Trophoblast cell (in vitro differentiated cells and primary cell): ENCODE measurements at regions not wholly inside any gene's neighbourhood (a gene's known extent, or its start where the extent isn't known, plus 50 kb on each side); places are given as distances from the start of the nearest gene placed in this dataset.

ENCODE experiments used
- DNase-seq, 2 donors: peaks; one replicate each; pipeline ENCODE4 v3.0.0-alpha.2; 2016
- H2AFZ ChIP-seq: 2 replicates; pipeline ENCODE4 v1.6.1; 2013; ENCODE audit warnings: low read length, moderate library complexity, mild to moderate bottlenecking; ENCODE audit not compliant: insufficient read depth, poor library complexity
- H2AK5ac ChIP-seq: 2 replicates; pipeline ENCODE4 v1.6.1; 2013; ENCODE audit warnings: mild to moderate bottlenecking, low read length
- H2BK120ac ChIP-seq: 2 replicates; pipeline ENCODE4 v1.6.1; 2013; ENCODE audit warnings: low read length, mild to moderate bottlenecking, moderate library complexity; ENCODE audit not compliant: insufficient read depth, poor library complexity
- H2BK12ac ChIP-seq: 2 replicates; pipeline ENCODE4 v1.6.1; 2013; ENCODE audit warnings: mild to moderate bottlenecking, low read length, moderate library complexity
- H2BK5ac ChIP-seq: 2 replicates; pipeline ENCODE4 v1.6.1; 2013; ENCODE audit warnings: low read length, low read depth, moderate library complexity, mild to moderate bottlenecking; ENCODE audit not compliant: poor library complexity
- H3K14ac ChIP-seq: 2 replicates; pipeline ENCODE4 v1.6.1; 2013; ENCODE audit warnings: mild to moderate bottlenecking, low read length
- H3K18ac ChIP-seq: 2 replicates; pipeline ENCODE4 v1.6.1; 2013; ENCODE audit warnings: mild to moderate bottlenecking, low read length
- H3K23ac ChIP-seq: 2 replicates; pipeline ENCODE4 v1.6.1; 2013; ENCODE audit warnings: low read length
- H3K27ac ChIP-seq: 2 replicates; pipeline ENCODE4 v1.5.1; 2013; ENCODE audit warnings: low read depth, mild to moderate bottlenecking, inconsistent platforms, low read length, moderate library complexity
- H3K27me3 ChIP-seq: 2 replicates; pipeline ENCODE4 v1.6.1; 2013; ENCODE audit warnings: inconsistent platforms, mild to moderate bottlenecking, low read length, moderate library complexity; ENCODE audit not compliant: insufficient read depth
- H3K36me3 ChIP-seq, 2 experiments: 1 replicate in 1 of 2; 2 replicates in 1 of 2; pipeline ENCODE4 v1.6.1; 2013; ENCODE audit warnings: low read length in 2 of 2, mild to moderate bottlenecking in 2 of 2, moderate library complexity in 1 of 2; ENCODE audit not compliant: insufficient read depth in 2 of 2, control insufficient read depth in 1 of 2
- H3K4ac ChIP-seq: 2 replicates; pipeline ENCODE4 v1.6.1; 2013; ENCODE audit warnings: low read depth, mild to moderate bottlenecking, low read length, moderate library complexity
- H3K4me1 ChIP-seq, 2 experiments: 1 replicate in 1 of 2; 2 replicates in 1 of 2; pipeline ENCODE4 v1.6.1; 2013; ENCODE audit warnings: low read length in 2 of 2, mild to moderate bottlenecking in 2 of 2, moderate library complexity in 1 of 2; ENCODE audit not compliant: insufficient read depth in 2 of 2, control insufficient read depth in 1 of 2
- H3K4me2 ChIP-seq: 2 replicates; pipeline ENCODE4 v1.6.1; 2013; ENCODE audit warnings: inconsistent platforms, mild to moderate bottlenecking, low read length, moderate library complexity
- H3K4me3 ChIP-seq: 2 replicates; pipeline ENCODE4 v1.5.1; 2013; ENCODE audit warnings: mild to moderate bottlenecking, low read depth, low read length, inconsistent platforms
- H3K79me1 ChIP-seq: one replicate; pipeline ENCODE4 v1.6.1; 2013; ENCODE audit warnings: low read length
- H3K79me2 ChIP-seq: 2 replicates; pipeline ENCODE4 v1.6.1; 2013; ENCODE audit warnings: low read length, mild to moderate bottlenecking; ENCODE audit not compliant: control insufficient read depth, insufficient read depth, poor library complexity
- H3K9ac ChIP-seq: 2 replicates; pipeline ENCODE4 v1.6.1; 2013; ENCODE audit warnings: mild to moderate bottlenecking, low read length
- H3K9me3 ChIP-seq: 2 replicates; pipeline ENCODE4 v1.6.1; 2013; ENCODE audit warnings: low read depth, mild to moderate bottlenecking, control low read depth, inconsistent platforms, low read length; ENCODE audit not compliant: insufficient read depth
- H4K12ac ChIP-seq: 2 replicates; pipeline ENCODE4 v1.6.1; 2013; ENCODE audit warnings: low read depth, mild to moderate bottlenecking, low read length, moderate library complexity
- H4K8ac ChIP-seq: 2 replicates; pipeline ENCODE4 v1.6.1; 2013; ENCODE audit warnings: low read depth, mild to moderate bottlenecking, low read length, moderate library complexity
- H4K91ac ChIP-seq: one replicate; pipeline ENCODE4 v1.6.1; 2013; ENCODE audit warnings: low read depth, mild to moderate bottlenecking, low read length, moderate library complexity
- WGBS: extraction: QIAGEN DNeasy Blood & Tissue Kit; methylation state at CpG from one replicate; pipeline ENCODE4 v1.1.7; 2013; ENCODE audit warnings: missing lambda C conversion rate; ENCODE audit not compliant: insufficient read length, insufficient coverage; ENCODE audit errors: extremely low coverage; 5-methylcytosine and 5-hydroxymethylcytosine counted together

DNA sequence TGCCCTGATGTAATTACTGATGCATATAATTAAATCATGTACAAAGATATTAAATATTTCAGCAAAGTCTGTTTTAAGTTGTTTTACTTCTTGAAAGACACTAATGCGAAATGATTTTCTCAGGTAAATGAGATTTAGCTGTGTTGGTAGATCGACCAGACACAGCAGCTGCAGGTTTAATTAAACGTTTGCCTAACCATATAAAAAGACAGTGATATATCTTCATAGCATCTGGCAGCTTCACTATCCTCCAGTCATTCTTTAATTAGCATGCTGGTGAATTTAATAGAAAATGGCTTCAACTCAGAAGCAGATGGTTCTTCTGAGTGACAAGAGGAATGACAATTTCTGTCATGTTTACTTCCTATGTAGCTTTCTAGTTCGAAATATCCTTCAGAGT lies 69.3 kb downstream of the NHLRC3 start:
- Histone ChIP-seq H3K9ac (no peak overlapping the region), H3K4me3 (no peak overlapping the region), H3K4me1 (no peaks in the 10 kb centered on the region), H3K4me2 (no peak overlapping the region), H3K79me1 (no peaks in the 10 kb centered on the region), H2BK12ac (no peak overlapping the region), H4K91ac (no peak overlapping the region), H3K79me2 (no peaks in the 10 kb centered on the region), H2AK5ac (no peak overlapping the region), H2BK120ac (no peak overlapping the region), H3K4ac (no peak overlapping the region), H3K36me3 (no peaks in the 10 kb centered on the region), H2BK5ac (no peak overlapping the region), H4K12ac (no peak overlapping the region), H3K9me3 (no peaks in the 10 kb centered on the region), H3K14ac (no peak overlapping the region), H4K8ac (no peak overlapping the region), H3K18ac (no peak overlapping the region), H2AFZ (no peak overlapping the region), H3K23ac (no peak overlapping the region), H3K27ac (no peak overlapping the region), H3K27me3 (no peaks in the 10 kb centered on the region)
- no CpG with 5 or more reads among the region's 4 CpGs for WGBS
- DNase-seq, result no peak

DNA sequence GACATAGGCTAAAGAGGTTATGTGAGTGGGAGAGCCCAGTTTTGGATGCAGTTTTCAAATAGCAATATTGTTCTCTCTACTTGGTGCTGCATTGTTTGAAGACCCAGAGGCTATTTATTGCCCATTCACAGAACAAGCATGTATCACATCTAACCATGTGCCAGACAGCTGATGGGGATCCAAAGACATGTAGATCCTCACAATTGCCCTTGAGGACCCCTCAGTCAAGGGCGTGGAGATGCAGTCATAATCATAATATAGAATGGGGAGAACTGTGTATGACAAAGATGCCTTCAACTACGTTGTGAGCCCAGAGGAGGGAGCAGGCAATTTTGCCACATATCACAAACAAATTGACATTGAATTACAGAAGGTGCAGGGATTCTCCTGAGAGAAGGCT lies 70.5 kb downstream of the NHLRC3 start:
- Histone ChIP-seq H3K79me1 (no peaks in the 10 kb centered on the region), H3K4me3 (no peak overlapping the region), H3K18ac (no peak overlapping the region), H3K27ac (no peak overlapping the region), H2AK5ac (no peak overlapping the region), H4K91ac (no peak overlapping the region), H3K23ac (no peak overlapping the region), H3K36me3 (no peaks in the 10 kb centered on the region), H2BK12ac (no peak overlapping the region), H2AFZ (no peak overlapping the region), H4K8ac (no peak overlapping the region), H4K12ac (no peak overlapping the region), H3K4me1 (no peaks in the 10 kb centered on the region), H3K79me2 (no peaks in the 10 kb centered on the region), H3K14ac (no peak overlapping the region), H3K27me3 (no peaks in the 10 kb centered on the region), H3K9ac (no peak overlapping the region), H3K4ac (no peak overlapping the region), H3K9me3 (no peaks in the 10 kb centered on the region), H2BK5ac (no peak overlapping the region), H2BK120ac (no peak overlapping the region), H3K4me2 (no peak overlapping the region)
- DNase-seq, result no peak
- no CpG with 5 or more reads among the region's 2 CpGs for WGBS

DNA sequence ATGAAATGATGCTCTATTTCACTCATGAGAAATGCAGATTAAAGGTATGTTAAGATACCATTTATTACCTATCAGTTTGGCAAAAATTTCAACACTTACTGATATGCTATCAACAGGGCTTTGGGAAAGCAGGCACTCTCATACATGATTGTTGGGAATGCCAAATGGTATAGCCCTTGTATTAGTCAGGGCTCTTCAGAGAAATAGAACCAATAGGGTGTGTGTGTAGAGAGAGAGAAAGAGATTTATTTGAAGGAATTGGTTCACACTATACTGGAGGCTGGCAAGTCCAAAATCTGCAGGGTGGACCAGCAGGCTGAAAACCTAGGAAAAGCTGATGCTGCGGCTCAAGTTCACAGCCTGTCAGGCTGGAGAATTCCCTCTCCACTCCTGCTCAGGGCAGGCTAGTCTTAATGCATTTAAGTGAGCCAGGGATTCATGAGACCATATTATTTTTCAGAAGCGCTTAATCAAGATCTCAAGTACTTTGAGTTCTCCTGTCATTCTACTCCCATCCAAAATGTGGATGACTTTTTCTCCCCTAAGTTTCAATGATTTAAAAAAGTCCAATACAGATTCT lies 72.4 kb downstream of the NHLRC3 start:
- no peak overlapping the region for H3K4ac ChIP-seq
- no peaks in the 10 kb centered on the region for H3K36me3 ChIP-seq
- H3K27me3 ChIP-seq, result no peaks in the 10 kb centered on the region
- H4K12ac ChIP-seq, result no peak overlapping the region
- DNase-seq, result peak in 1 of 2 donors; percentile 42
- no peak overlapping the region for H3K4me3 ChIP-seq
- H3K79me1 ChIP-seq, result no peaks in the 10 kb centered on the region
- no peak overlapping the region for H2BK12ac ChIP-seq
- H2BK5ac ChIP-seq, result no peak overlapping the region
- H3K23ac ChIP-seq, result no peak overlapping the region
- no peak overlapping the region for H3K4me2 ChIP-seq
- no peak overlapping the region for H3K14ac ChIP-seq
- H3K9ac ChIP-seq, result no peak overlapping the region
- no peak overlapping the region for H4K91ac ChIP-seq
- no peak overlapping the region for H2AFZ ChIP-seq
- H3K9me3 ChIP-seq, result no peaks in the 10 kb centered on the region
- no peak overlapping the region for H3K18ac ChIP-seq
- H4K8ac ChIP-seq, result no peak overlapping the region
- H2AK5ac ChIP-seq, result no peak overlapping the region
- no peak overlapping the region for H2BK120ac ChIP-seq
- H3K79me2 ChIP-seq, result no peaks in the 10 kb centered on the region
- WGBS, result no CpG with 5 or more reads among the region's 2 CpGs
- H3K4me1 ChIP-seq, result no peaks in the 10 kb centered on the region
- no peak overlapping the region for H3K27ac ChIP-seq

DNA sequence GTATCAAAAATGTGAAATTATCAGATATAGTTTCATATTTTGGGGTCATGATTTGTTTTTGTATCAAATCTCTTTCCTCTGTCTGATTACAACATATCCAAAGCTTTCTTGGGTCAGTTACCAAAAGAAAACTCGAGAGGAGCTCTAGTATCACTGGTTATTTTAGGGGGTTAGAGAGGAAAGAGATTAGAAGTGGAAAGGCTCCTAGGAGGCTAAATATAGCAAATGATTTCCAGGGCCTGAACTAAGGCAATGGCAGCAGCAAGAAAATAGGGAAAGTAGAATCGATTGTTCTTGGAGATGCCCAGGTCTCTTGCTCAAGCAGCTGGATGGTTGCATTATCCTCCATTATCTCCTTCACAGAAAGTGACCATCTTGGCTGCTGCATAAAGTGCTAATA lies 72.9 kb downstream of the NHLRC3 start:
- no peak overlapping the region for H3K4me2 ChIP-seq
- no peak overlapping the region for H4K91ac ChIP-seq
- no peak overlapping the region for H3K14ac ChIP-seq
- H2AK5ac ChIP-seq, result no peak overlapping the region
- no peaks in the 10 kb centered on the region for H3K36me3 ChIP-seq
- no peak overlapping the region for H3K9ac ChIP-seq
- H3K4me1 ChIP-seq, result no peaks in the 10 kb centered on the region
- no peak for DNase-seq
- H3K23ac ChIP-seq, result no peak overlapping the region
- no peak overlapping the region for H2AFZ ChIP-seq
- H3K79me1 ChIP-seq, result no peaks in the 10 kb centered on the region
- no peak overlapping the region for H3K4ac ChIP-seq
- H3K9me3 ChIP-seq, result no peaks in the 10 kb centered on the region
- no peak overlapping the region for H2BK12ac ChIP-seq
- no peak overlapping the region for H3K18ac ChIP-seq
- no peak overlapping the region for H4K8ac ChIP-seq
- H4K12ac ChIP-seq, result no peak overlapping the region
- H3K4me3 ChIP-seq, result no peak overlapping the region
- no CpG with 5 or more reads among the region's 2 CpGs for WGBS
- no peaks in the 10 kb centered on the region for H3K79me2 ChIP-seq
- H3K27ac ChIP-seq, result no peak overlapping the region
- H2BK120ac ChIP-seq, result no peak overlapping the region
- no peak overlapping the region for H2BK5ac ChIP-seq
- no peaks in the 10 kb centered on the region for H3K27me3 ChIP-seq
